PC-3 (cell line): ENCODE measurements at regions not wholly inside any gene's neighbourhood (a gene's known extent, or its start where the extent isn't known, plus 50 kb on each side); places are given as distances from the start of the nearest gene placed in this dataset.

Source experiments
- EZH2 ChIP-seq: fragments of 300-600 bp; sonication (generic); IDR thresholded peaks from one replicate; pipeline ENCODE4 v1.6.1; 2017; ENCODE audit warnings: antibody characterized with exemption, mild to moderate bottlenecking, low read length; ENCODE audit not compliant: unreplicated experiment
- TF ChIP-seq, protein P1 (sequence below): fragments of 300-600 bp; sonication (generic); conservative IDR thresholded peaks from 2 replicates; pipeline ENCODE4 v1.5.1; 2017; ENCODE audit warnings: antibody characterized with exemption, low read depth, mild to moderate bottlenecking, low read length

DNA sequence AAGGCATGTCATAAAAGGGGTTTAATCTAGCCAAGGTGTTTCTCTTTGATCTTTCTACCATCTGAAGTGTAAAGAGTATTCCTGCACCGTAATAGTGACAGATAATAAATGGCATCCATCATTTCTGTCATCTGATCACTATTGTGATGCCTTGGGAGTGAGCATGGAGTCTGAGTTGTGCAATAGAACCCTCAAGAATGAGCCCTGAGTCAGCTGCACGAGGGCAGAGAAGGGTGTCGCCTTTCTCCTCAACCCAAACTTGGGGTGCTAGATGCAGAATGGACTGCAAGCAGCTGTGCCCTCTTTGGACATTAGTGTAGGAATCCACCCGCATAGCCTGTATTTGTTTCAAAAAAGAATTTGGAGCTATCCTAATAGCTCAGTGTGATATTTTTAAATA is 115.2 kb downstream of the ZNF37A start:
- TF ChIP-seq, protein P1, sequence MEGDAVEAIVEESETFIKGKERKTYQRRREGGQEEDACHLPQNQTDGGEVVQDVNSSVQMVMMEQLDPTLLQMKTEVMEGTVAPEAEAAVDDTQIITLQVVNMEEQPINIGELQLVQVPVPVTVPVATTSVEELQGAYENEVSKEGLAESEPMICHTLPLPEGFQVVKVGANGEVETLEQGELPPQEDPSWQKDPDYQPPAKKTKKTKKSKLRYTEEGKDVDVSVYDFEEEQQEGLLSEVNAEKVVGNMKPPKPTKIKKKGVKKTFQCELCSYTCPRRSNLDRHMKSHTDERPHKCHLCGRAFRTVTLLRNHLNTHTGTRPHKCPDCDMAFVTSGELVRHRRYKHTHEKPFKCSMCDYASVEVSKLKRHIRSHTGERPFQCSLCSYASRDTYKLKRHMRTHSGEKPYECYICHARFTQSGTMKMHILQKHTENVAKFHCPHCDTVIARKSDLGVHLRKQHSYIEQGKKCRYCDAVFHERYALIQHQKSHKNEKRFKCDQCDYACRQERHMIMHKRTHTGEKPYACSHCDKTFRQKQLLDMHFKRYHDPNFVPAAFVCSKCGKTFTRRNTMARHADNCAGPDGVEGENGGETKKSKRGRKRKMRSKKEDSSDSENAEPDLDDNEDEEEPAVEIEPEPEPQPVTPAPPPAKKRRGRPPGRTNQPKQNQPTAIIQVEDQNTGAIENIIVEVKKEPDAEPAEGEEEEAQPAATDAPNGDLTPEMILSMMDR = no peak
- no peak for TF ChIP-seq EZH2
